Right forelimb (tissue), 1 donor: ENCODE measurements at regions not wholly inside any gene's neighbourhood (a gene's known extent, or its start where the extent isn't known, plus 50 kb on each side); places are given as distances from the start of the nearest gene placed in this dataset.

Experiments
- DNase-seq: peaks from one replicate; pipeline ENCODE4 v3.0.0-alpha.2; 2018

DNA sequence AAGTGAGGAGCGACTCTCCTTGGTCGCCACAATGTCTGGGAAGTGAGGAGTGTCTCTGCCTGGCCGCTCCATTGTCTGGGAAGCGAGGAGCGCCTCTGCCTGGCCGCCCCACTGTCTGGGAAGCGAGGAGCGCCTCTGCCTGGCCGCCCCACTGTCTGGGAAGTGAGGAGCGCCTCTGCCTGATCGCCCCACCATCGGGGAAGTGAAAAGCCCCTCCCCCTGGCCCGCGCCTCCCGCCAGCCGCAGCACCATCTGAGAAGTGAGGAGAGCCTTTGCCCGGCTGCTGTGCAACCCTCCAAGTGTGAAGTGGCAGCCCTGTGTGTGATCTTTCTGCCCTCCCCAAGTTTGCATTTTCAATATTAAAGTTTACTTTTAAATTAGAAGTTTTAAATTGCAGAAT is 95.0 kb upstream of the PPP2R5A start:
- no peak for DNase-seq

DNA sequence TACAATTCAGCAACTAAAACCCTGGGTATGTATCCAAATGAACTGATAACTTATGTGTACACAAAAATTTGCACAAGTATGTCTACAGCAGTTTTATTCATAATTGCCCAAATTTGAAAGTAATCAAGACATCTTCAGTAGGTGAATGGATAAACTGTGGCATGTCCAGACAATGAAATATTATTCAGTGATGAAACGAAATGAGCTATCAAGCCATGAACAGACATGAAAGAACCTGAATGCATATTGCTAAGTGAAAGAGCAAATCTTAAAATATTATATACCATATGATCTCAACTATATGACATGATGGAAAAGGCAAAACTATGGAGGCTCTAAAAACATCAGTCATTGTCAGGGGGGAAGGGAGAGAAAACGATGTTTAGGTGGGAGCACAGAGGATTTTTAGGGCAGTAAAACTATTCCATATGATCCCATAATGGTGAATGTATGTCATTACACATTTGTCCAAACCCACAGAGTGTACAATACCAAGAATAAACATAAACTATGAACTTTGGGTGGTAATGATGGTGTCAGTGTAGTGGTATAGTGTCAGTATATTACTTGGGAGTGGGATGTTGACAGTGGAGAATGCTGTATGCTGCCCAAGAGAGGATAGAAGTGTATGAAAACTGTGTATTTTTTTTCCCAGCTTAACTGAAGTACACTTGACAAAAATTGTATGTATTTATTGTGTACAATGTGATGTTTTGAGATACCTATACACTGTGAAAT is 92.8 kb upstream of the PPP2R5A start:
- DNase-seq: no peak

- no peak for DNase-seq
These were observed 88.9 kb upstream of the PPP2R5A start for GRCh38 chr1:212196355-212196754.

GRCh38 chr1:212201461-212201860 is 83.7 kb upstream of the PPP2R5A start:
- DNase-seq: no peak

- no peak for DNase-seq
These were observed 81.6 kb upstream of the PPP2R5A start for GRCh38 chr1:212203630-212204029.

GRCh38 chr1:212205006-212205405 is 80.2 kb upstream of the PPP2R5A start:
- no peak for DNase-seq

- no peak for DNase-seq
These were observed 79.4 kb upstream of the PPP2R5A start for GRCh38 chr1:212205843-212206242.

DNA sequence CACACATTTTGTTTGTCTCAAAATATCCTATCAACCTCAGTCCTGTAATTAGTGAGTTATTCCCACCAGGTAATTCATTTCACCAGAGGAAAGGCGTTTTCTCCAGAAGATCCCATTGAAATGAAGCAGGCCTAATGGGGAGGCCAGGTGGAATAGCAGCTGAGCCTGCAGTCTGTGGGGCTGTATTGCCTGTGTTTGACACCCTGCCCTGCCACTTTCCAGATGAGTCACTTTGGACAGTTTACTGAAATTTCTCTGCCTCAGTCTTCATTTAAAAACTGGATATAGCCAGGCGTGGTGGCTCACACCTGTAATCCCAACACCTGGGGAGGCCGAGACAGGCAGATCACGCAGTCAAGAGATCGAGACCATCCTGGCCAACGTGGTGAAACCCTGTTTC is 78.1 kb upstream of the PPP2R5A start:
- DNase-seq: no peak

GRCh38 chr1:212207822-212208520 is 77.2 kb upstream of the PPP2R5A start:
- no peak for DNase-seq

DNA sequence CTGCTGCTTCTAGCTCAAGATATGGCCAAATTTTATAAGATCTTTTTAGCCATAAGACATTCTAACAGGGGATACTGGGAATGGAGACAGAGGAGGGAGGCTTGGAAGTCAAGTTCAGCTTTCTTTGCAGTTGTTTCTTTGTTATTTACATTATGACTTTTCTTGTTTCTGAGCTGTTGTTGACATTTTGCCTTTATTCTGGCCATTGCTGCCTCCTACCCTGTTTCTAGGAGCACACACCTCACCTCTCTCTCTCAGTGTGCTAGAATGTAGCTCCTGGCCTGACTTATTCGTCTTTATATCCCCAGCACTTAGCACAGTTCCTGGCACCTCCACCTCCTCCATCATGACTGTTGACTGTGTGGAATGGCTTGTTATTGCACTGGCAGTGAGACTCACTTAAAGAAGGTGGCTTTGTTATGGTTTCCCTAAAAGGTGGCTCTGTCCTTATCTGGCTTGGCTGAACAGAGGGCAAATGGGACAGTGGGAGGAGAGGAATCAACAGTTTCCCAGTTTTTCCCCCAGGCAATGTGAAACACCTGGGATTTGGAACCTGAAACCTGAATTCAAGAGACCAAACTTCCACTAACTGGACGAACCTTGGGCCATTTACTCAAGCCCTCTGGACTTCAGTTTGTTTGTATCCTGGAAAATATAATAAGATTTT is 76.1 kb upstream of the PPP2R5A start:
- no peak for DNase-seq

DNA sequence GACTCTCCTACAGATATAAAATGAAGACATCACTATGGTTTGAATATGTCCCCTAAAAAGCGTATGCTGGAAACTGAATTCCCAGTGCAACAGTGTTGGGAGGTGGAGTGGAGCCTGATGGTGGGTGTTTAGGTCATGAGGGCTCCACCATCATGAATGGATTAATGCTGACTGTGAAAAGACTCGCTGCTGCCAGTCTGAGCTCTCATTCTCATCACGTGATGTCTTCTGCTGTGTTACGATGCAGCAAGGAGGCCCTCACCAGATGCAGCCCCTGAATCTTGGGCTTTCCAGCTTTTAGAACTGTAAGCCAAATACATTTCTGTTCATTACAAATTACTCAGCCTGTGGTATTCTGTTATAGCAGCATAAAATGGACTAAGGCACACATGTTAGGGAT is 73.8 kb upstream of the PPP2R5A start:
- no peak for DNase-seq

GRCh38 chr1:212212343-212212742 is 72.9 kb upstream of the PPP2R5A start:
- DNase-seq: no peak

DNA sequence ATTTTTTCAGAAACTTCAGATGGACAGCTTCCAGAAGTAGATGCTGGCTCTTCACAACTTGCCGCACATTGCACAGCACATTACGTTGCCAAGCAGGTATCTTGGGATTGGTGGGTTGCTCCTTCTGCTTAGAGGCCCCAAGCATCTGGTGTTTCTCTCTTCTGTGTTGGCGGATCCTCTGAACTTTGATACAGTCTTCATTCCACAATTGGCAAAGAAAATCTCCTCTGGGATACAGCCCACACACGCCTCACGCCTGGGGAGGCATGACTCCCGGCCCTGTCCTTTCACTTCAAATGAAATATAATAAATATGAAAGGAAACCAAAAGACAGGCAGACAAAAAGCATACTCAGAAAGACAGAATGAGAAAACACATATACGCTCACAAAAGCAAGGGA is 72.3 kb upstream of the PPP2R5A start:
- no peak for DNase-seq

DNA sequence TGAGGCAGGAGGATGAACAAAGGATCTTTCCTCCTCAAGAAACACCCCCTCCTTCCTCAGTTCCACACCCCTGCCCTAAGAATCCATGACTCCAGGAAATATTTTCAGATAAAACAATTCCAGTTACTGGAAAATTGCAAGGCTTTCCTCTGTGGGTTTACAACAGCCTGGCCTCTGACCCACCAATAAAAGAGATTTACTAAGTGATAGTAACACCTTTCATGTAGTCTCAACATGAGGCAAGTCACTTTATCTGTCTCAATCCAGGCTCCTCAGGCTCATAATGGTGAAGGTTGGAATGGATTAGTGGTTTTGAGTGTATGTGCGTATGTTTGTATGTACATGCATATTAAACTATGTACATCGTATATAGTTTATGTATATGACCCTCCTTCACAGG is 71.4 kb upstream of the PPP2R5A start:
- no peak for DNase-seq

DNA sequence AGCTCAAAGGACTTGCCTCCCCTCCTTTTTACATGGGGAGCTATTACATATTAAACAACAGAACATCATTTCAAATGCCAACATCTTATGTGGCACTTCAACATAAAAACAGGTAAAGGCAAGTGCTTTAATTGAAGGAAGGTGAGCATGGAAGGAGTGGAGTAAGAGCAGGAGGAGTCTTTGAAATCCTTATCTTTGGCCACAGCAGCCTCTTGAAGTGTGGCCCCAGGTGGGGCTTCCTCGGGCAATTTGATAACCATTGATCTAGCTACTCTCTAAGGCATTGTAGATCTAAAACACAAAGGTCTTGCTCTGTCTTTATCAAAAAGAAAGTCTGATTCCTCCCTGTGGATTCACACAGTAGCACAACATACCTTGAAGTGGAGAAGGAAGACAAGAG is 70.9 kb upstream of the PPP2R5A start:
- no peak for DNase-seq

GRCh38 chr1:212215910-212216309 is 69.3 kb upstream of the PPP2R5A start:
- no peak for DNase-seq

DNA sequence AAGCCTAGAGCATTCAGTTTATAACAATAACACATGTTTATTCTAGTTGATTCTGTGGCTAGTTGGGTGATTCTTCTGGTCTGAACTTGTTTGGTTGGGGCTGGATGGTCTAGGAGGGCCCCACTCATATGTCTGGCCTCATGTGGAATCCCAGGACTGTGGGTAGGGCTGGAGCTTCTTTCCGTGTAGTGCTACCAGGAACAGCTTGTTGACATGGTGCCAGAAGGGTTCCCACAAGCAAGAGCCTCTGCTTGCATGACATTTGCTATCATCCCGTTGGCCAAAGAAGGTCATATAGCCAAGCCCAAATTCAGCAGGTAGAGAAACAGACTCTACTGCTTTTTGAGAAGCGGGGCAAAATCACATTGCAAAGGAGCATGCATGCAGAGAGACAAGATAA is 67.6 kb upstream of the PPP2R5A start:
- DNase-seq: no peak

GRCh38 chr1:212218065-212218464 is 67.1 kb upstream of the PPP2R5A start:
- no peak for DNase-seq

DNA sequence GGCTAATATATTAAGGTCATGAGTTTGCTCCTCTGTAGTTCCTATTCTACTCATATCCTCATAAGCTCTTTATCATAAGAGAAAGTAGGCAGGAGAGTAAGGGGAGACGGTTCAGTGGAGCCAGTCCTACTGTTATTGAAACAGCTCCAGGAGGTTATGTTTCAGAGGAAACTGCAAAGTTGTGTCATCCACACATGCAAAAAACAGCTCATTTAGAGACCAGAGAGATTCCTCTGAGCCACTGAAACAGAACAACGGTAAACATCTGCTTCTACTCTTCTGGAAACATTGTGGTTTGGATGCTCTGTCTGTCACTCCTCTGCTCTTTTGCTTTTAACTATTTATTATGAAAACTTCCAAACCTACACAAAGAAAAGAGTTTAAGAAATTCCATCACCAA is 66.3 kb upstream of the PPP2R5A start:
- no peak for DNase-seq

DNA sequence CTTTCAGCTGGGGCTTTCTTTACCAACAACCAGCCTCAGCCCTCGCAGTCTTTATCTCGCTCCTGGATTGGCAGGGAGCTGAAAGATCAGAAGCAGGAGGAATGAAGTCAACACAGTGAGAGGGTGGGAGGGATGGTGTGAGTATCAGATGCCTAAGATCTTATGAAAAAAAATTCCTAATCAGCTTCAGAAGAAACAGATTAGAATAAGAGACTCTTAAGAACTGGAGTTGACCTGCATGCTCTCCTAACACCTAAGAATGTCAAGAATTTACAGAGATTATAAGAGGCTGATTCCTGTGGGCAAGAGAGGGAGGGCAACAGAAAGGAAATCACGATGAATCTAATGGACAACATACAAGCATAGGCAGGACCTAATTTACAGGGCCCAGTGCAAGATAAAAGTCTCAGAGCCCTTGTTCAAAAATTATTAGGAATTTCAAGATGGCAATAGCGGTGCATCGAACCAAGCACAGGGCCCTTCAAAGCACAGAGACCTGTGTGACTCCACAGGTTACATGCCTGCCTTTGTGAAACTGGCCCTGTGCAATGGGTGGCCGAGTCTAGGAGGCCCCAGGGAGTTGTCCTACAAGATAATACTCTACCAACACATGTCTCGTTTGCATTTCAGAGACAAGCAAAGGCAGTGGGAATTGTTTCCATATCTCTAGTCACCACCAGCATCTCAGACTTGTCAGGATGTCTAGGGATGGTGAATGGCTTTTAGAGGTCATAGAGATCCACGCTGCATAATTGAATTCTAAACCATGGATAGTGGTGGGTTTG is 65.3 kb upstream of the PPP2R5A start:
- no peak for DNase-seq

GRCh38 chr1:212221801-212222200 is 63.4 kb upstream of the PPP2R5A start:
- no peak for DNase-seq

- no peak for DNase-seq
These were observed 61.1 kb upstream of the PPP2R5A start for GRCh38 chr1:212224102-212224501.

- no peak for DNase-seq
These were observed 59.8 kb upstream of the PPP2R5A start for GRCh38 chr1:212225416-212225815.
